OCI-LY7 (cell line): ENCODE measurements at regions not wholly inside any gene's neighbourhood (a gene's known extent, or its start where the extent isn't known, plus 50 kb on each side); places are given as distances from the start of the nearest gene placed in this dataset.

Experiments
- BruUV-seq: library from RNA; stranded (reverse); fragments of 400-500 nt; replicated peaks from 2 replicates; lab custom pipeline; 2021; lab: Mats Ljungman, UMichigan
- CTCF ChIA-PET: fragments of 300-600 bp; sonication (Branson Sonifier 250); formaldehyde crosslinking; loops from one replicate; lab custom pipeline; 2022; ENCODE audit warnings: antibody characterized with exemption; ENCODE audit not compliant: unreplicated experiment; lab: Charles Lee
- POLR2A ChIA-PET: fragments of 300-600 bp; sonication (Branson Sonifier 250); formaldehyde crosslinking; loops from one replicate; lab custom pipeline; 2022; ENCODE audit warnings: antibody characterized with exemption; lab: Charles Lee
- DNase-seq: peaks from one replicate; pipeline ENCODE4 v3.0.0-alpha.2; 2015; ENCODE audit warnings: low spot score
- H2AFZ ChIP-seq: fragments of 200-600 bp; sonication (generic), shearing (Covaris generic); 2 replicates; pipeline ENCODE4 v1.6.1; 2014; ENCODE audit warnings: mild to moderate bottlenecking, antibody characterized with exemption, low read length, moderate library complexity
- H3K27ac ChIP-seq: fragments of 200-600 bp; sonication (generic); 2 replicates; pipeline ENCODE4 v1.5.1; 2014; ENCODE audit warnings: mixed run types, low read depth, mild to moderate bottlenecking, moderate library complexity, low read length, inconsistent platforms; ENCODE audit not compliant: poor library complexity, severe bottlenecking
- H3K36me3 ChIP-seq: fragments of 200-600 bp; sonication (generic); 2 replicates; pipeline ENCODE4 v1.6.1; 2014; ENCODE audit warnings: mild to moderate bottlenecking, antibody characterized with exemption, low read length, moderate library complexity, mixed read lengths; ENCODE audit not compliant: insufficient read depth
- H3K4me1 ChIP-seq: fragments of 200-600 bp; sonication (generic); 2 replicates; pipeline ENCODE4 v1.5.1; 2014; ENCODE audit warnings: mild to moderate bottlenecking, low read length; ENCODE audit not compliant: insufficient read depth, poor library complexity, severe bottlenecking
- H3K4me2 ChIP-seq: fragments of 200-600 bp; sonication (generic); 2 replicates; pipeline ENCODE4 v1.6.1; 2014; ENCODE audit warnings: mild to moderate bottlenecking, low read length
- H3K4me3 ChIP-seq: fragments of 200-600 bp; sonication (generic); 2 replicates; pipeline ENCODE4 v1.5.1; 2014; ENCODE audit warnings: mild to moderate bottlenecking, low read depth, low read length; ENCODE audit not compliant: poor library complexity, severe bottlenecking
- H3K79me2 ChIP-seq: fragments of 200-600 bp; sonication (generic); 2 replicates; pipeline ENCODE4 v1.6.1; 2016; ENCODE audit warnings: low read depth, mild to moderate bottlenecking, low read length, moderate library complexity, mixed read lengths; ENCODE audit not compliant: insufficient read depth
- H3K9me2 ChIP-seq: fragments of 200-600 bp; sonication (generic); 2 replicates; pipeline ENCODE4 v1.6.1; 2016; ENCODE audit warnings: mild to moderate bottlenecking, low read length, mixed read lengths; ENCODE audit not compliant: insufficient read depth
- H3K9me3 ChIP-seq: fragments of 200-600 bp; sonication (generic); 2 replicates; pipeline ENCODE4 v1.6.1; 2014; ENCODE audit warnings: mild to moderate bottlenecking, mixed run types, low read length, mixed read lengths
- H4K20me1 ChIP-seq: fragments of 200-600 bp; sonication (generic); 2 replicates; pipeline ENCODE4 v1.6.1; 2014; ENCODE audit warnings: mild to moderate bottlenecking, antibody characterized with exemption, low read length, moderate library complexity, mixed read lengths; ENCODE audit not compliant: insufficient read depth
- CTCF ChIP-seq: fragments of 200-600 bp; sonication (generic); conservative IDR thresholded peaks from 2 replicates; pipeline ENCODE4 v1.5.1; 2014; ENCODE audit warnings: mild to moderate bottlenecking, antibody characterized with exemption, low read length, moderate library complexity, mixed read lengths
- EZH2phosphoT487 ChIP-seq: fragments of 200-600 bp; sonication (generic); IDR thresholded peaks from 2 replicates; pipeline ENCODE4 v1.6.1; 2018; ENCODE audit warnings: low read depth, borderline replicate concordance, mild to moderate bottlenecking, mixed run types, antibody characterized with exemption, low read length, moderate library complexity, mixed read lengths
- intact Hi-C: fragments of 100-400 bp; cut with micrococcal nuclease; formaldehyde crosslinking; loops from one replicate; pipeline ENCODE4 v1.10.0; 2022; ENCODE audit not compliant: unreplicated experiment

- intact Hi-C loops: loop anchor here (5.0 kb wide), 1 partner anchor 320 kb away; the partner anchor contains the start of gene ZDHHC13
- H3K9me3 ChIP-seq: peaks cover 16% of the 10 kb centered on the region; the same call in 1 of the 2 replicates
- no peaks in the 10 kb centered on the region for H3K79me2 ChIP-seq
- ChIA-PET POLR2A (interaction anchor here (1.2 kb wide), 1 partner anchor 14 kb away, joined by 3 read pairs; no protein-coding TSS in a partner anchor), CTCF (no interaction called here)
- no peak overlapping the region for H3K27ac ChIP-seq
- DNase-seq: no peak
- H3K4me3 ChIP-seq: no peak overlapping the region
- H3K4me1 ChIP-seq: peaks cover 67% of the 10 kb centered on the region
- no peak overlapping the region; the same call in 1 of the 2 replicates for H2AFZ ChIP-seq
- BruUV-seq: no TSS peak
- H3K9me2 ChIP-seq: no peaks in the 10 kb centered on the region
- H3K4me2 ChIP-seq: no peak overlapping the region
- peaks cover 5% of the 10 kb centered on the region for H3K36me3 ChIP-seq
- H4K20me1 ChIP-seq: no peaks in the 10 kb centered on the region
- TF ChIP-seq EZH2phosphoT487 (no peak), CTCF (no peak)
Measured at GRCh38 chr11:19437760-19438159, 197.0 kb upstream of the E2F8 start.

GRCh38 chr11:19436932-19437331, 196.2 kb upstream of the E2F8 start:
- Histone ChIP-seq H3K9me3 (peaks cover 16% of the 10 kb centered on the region; the same call in 1 of the 2 replicates), H3K27ac (peak overlapping the region; percentile 26), H3K4me1 (peaks cover 67% of the 10 kb centered on the region), H3K9me2 (no peaks in the 10 kb centered on the region), H4K20me1 (no peaks in the 10 kb centered on the region), H3K4me2 (peak overlapping the region; percentile 47), H2AFZ (no peak overlapping the region; the same call in 1 of the 2 replicates), H3K79me2 (no peaks in the 10 kb centered on the region), H3K36me3 (peaks cover 5% of the 10 kb centered on the region), H3K4me3 (no peak overlapping the region)
- peak; percentile 48 for DNase-seq
- ChIA-PET CTCF (no interaction called here), POLR2A (interaction anchor here (1.2 kb wide), 1 partner anchor 15 kb away, joined by 3 read pairs; no protein-coding TSS in a partner anchor)
- no TSS peak for BruUV-seq
- TF ChIP-seq CTCF (no peak), EZH2phosphoT487 (no peak)
- intact Hi-C loops: loop anchor here (5.0 kb wide), 1 partner anchor 320 kb away; the partner anchor contains the start of gene ZDHHC13
